CD4-positive, alpha-beta T cell treated with Interleukin-4 for 1 hour (primary cell): ENCODE measurements at regions not wholly inside any gene's neighbourhood (a gene's known extent, or its start where the extent isn't known, plus 50 kb on each side); places are given as distances from the start of the nearest gene placed in this dataset.
"Not testable (repeated sequence)": the region's sequence is repeated elsewhere in the genome, so short reads cannot be mapped to it uniquely, and the experiment has no call there.

Experiments used
- DNase-seq, 2 donors: peaks; one replicate each; pipeline ENCODE4 v3.0.0-alpha.2; 2020 to 2022

DNA sequence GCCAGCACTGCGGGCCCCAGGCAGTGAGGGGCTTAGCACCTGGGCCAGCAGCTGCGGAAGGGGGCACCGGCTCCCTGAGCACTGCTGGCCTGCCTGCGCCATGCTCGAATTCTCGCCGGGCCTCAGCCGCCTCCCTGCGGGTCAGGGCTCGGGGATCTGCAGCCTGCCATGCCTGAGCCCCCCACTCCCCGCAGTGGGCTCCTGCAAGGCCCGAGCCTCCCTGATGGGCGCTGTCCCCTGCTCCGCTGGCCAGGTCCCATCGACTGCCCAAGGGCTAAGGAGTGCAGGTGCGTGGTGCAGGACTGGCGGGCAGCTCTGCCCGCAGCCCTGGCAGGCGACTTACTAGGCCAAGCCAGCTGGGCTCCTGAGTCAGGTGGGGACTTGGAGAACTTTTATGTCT lies 133.3 kb upstream of the LMNTD1 start:
- no peak for DNase-seq

- no peak for DNase-seq
Observed at GRCh38 chr12:25687226-25687625, 134.1 kb upstream of the LMNTD1 start.

- DNase-seq, result not testable (repeated sequence)
Observed at GRCh38 chr12:25688851-25689250, 135.8 kb upstream of the LMNTD1 start.

DNA sequence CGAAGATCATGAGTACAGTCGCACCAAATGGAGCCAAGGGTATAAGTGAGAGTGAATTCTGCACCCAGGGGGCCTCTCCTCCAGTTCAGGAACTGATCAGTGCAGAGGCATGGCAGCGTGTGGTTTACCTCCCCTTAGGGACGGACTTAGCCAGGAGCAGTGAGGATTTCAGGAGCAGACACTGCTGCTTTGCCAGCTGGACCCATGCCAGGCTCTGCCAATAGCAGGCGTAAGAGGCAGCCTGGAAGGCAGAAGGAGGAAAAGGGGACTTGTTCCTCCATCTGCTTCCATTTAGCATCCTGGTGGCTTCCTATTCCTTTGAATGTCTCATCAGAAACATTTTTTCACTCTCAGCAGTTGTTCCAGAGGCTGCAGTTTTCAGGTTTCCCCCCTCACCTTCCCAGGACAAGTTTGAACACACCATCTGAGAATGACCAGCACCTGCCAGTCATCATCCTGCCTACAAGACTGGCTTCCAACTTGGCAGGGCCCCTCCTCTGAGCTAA lies 137.0 kb upstream of the LMNTD1 start:
- no peak for DNase-seq

GRCh38 chr12:25690996-25691864 lies 138.1 kb upstream of the LMNTD1 start:
- no peak for DNase-seq

DNA sequence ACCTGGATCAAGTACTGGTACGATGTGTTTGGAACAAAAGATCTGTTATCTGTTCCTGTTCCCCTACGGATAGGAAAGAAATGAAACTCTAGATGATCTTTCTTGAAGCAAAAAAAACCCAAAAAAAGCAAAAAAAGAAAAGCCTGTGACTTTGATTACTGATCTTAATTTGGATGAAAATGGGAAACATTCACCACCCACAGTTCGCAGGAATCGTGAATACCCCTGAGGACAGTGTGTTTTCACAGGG lies 138.7 kb upstream of the LMNTD1 start:
- no peak for DNase-seq

GRCh38 chr12:25692115-25693035 lies 139.3 kb upstream of the LMNTD1 start:
- DNase-seq, result no peak

- DNase-seq, result no peak
Observed at GRCh38 chr12:25694072-25694471, 141.0 kb upstream of the LMNTD1 start.

GRCh38 chr12:25695574-25695973 lies 142.5 kb upstream of the LMNTD1 start:
- no peak for DNase-seq

DNA sequence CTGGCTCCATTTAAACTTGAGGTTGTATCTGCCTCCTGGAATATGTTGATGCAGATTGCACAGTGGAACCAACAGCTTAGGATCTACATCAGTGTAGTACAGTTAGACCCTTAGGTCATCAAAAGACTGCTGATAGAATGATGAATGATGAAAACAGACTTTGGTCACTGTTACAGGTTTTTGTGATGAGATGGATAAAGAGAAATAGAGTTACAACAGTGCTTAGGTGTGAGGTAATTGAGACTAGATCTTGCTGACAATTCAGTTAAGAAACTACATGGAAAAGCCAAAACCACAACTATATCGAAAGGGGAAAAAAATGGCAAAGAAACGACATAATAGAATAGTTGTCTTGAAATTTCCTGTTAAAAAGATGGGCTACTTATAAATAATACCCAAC lies 145.7 kb upstream of the LMNTD1 start:
- no peak for DNase-seq

DNA sequence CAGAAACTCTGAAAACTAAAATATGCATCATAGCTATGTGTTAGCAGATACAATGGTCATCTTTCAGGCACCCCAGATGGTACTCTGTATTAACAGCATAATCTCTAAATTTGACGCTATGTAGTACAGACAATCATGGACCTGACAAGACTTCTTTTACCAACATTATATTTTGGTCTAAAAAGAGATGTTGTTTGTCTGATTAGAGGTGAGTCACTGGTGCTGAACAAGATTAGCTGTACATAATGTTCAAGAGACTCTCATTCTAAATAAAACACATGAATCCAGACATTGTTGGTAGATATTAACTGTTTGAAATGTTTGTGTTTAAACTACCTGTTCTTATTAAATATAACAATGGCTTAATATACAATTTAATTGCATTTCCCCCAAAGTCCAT lies 146.4 kb upstream of the LMNTD1 start:
- DNase-seq, result no peak

GRCh38 chr12:25701290-25701689 lies 148.2 kb upstream of the LMNTD1 start:
- DNase-seq, result no peak

DNA sequence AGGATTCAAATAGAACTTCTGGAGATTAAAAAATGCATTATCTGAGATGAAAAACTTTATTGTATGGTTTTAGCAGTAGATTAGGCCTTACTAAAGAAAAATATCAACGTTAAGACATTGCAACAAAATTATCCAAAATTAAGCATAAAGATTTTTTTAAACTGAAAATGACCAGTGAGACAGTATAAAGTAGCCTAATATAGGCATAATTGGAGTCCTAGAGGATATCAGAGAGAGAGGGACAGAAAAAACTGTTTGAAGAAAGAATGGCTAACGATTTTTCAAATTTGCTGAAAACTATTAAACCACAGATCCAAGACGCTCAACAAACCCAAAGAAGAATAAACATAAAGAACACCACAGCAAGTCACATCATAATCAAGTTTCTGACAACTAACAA lies 149.5 kb upstream of the LMNTD1 start:
- DNase-seq, result no peak

GRCh38 chr12:25705261-25705660 lies 152.2 kb upstream of the LMNTD1 start:
- DNase-seq, result no peak

GRCh38 chr12:25706646-25707045 lies 153.6 kb upstream of the LMNTD1 start:
- DNase-seq, result not testable (repeated sequence)

GRCh38 chr12:25707056-25707455 lies 154.0 kb upstream of the LMNTD1 start:
- DNase-seq, result no peak

DNA sequence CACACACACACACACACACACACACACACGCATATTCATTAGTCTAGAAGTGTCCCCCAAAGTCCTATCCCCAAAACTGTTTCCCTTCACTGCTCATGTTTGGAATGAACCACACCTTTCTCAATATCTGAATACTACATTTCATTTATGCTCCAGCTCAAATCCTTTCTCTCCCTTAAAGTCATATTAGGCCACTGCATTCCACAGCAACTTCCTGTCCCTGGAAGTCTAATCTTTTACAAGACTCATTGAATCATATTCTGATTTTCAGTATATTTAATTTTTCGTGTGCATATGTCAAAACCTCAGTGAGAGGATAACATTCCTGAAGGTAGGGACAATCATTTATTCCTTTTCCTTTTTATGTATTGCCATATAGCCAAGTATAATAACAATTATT lies 155.6 kb upstream of the LMNTD1 start:
- DNase-seq, result no peak

DNA sequence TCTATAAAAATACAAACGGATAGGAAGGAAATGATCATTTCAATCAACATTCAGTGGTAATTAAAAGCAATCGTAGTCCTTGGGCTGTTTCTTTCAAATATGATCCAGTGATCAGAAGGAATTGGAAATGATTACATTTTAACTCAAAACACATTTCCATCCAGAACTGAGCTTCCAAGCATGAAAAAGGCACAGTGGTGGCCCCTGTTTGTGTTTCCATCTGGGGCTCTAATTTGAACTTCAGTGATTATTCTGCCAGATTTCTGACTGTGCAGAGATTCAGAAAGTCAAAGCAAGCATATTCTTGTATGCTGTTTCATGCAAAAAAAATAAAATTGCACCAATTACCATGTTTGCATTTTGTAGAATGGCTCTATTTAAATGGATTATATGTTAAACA lies 157.0 kb upstream of the LMNTD1 start:
- DNase-seq, result no peak

DNA sequence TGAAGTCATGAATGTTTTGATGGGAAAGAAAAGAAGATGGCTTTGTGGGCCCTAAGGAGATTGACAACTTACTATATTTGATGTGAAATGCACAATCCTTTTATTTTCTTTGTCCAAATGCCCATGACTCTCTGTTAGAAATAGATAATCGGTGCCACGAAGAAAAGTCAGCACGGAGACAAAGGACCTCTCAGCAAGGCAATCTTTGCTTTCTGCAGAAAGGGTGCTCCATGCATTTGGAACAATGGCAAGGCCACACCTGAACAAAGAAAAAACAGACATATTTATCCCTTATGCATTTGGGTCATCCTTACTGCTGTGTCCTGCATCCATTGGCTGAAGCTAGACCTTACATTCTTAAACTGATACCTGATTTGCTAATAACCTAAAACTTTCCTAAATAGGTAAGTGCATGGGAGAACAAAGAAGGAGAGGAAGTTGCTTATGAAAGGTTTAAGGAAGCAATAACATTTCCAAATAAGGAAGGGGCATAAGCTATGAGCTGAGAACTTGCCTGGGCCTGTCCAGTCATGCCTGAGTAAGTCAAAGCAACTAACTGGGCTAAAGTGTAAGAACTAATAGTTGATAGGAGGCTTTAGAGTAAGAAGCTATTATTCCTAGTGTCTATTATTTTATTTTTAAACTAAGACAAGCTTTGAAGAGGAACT lies 158.0 kb upstream of the LMNTD1 start:
- DNase-seq, result not testable (repeated sequence)

DNA sequence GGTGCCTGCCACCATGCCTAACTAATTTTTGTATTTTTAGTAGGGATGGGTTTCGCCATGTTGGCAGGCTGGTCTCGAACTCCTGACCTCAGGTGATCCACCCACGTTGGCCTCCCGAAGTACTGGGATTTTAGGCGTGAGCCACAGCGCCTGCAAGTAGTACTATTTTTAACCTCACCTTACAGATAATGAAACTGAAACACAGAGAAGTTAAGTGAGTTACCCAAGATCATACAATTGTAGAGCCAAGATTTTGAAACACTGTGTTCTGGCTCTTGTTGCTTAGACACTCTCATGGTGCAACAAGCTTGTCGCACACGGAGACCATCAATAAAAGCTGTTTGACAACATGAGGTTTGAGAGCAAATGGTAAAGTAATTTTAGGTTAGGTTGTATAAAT lies 159.1 kb upstream of the LMNTD1 start:
- no peak for DNase-seq

DNA sequence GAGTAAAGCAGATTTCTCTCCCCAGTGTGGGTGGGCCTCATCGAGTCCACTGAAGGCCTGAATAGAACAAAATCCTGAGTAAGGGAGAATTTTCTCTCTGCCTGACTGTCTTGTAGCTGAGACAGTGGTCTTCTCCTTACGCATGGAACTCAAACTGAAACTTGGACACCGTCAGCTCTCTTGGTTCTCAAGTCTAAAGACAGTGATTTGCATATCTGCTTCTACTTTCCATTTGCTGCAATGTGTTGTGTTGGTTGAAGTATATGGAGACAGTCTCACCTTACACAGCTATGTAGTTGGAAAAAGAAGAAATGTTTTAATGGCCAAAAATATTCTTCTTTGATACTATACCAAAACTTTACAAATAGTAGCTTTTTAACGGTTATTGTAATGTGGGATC lies 160.2 kb upstream of the LMNTD1 start:
- DNase-seq, result no peak

DNA sequence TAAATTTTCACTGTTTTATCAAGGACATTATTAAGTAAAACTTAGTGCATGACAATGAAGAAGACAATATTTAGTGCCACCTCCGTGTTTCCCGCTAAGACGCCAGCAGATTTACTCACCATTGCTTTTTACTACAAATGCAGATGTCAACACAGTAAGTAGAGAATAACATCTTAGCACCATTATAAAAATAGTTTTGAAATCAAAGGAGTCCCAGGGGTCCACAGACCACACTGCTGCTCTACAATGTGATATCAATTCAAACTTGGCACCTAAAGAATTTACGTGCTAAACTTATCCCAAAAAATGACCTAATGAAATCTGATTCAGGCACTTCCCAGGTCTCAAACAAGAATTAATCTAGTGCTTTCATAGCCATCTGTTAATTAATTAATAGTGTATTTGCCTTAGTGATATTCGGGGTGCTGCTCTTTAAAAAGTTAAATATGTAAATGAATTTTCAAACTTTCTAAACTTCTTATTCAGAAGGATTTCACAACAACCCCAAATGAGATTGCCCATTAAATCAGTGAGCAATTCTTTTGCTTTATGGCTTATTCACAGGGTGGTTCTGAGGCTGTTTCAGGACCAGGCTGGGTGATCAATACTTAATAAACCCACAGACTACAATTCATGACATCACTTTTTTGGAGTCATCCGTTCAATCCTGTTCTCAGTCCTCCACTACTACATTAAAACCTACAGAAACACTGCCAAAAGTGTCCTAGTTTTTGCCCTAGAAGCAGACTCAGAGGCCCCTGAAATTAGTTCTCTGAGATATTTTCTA lies 161.3 kb upstream of the LMNTD1 start:
- DNase-seq, result no peak

DNA sequence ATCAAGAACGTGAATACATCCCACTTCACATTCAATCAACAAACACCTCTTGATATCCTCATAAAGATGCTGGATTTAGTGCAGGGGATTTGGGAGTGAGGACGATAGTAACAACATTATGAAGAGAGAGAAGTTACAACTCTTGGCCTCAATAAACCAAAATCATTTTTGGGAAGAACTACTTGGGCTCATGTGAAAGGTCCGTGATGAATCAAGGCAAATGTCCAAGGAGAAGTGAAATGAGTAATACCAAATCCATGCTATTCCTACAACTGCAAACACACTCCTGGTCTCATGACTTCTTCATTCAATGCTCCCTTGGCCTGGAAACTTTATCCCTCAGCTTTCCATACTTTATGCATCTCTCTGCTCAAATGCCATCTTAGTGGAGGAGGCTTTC lies 162.0 kb upstream of the LMNTD1 start:
- DNase-seq, result no peak
